ENCODE measurements at regions not wholly inside any gene's neighbourhood (a gene's known extent, or its start where the extent isn't known, plus 50 kb on each side); places are given as distances from the start of the nearest gene placed in this dataset.

- no peak for TF ChIP-seq POLR2AphosphoS5 (IDR thresholded peaks at IDR 0.05)
- no peak for TF ChIP-seq CTCF (IDR thresholded peaks at IDR 0.05)
Observed at GRCh38 chr20:29079769-29080690, 2177.4 kb upstream of the DEFB115 start.
